Liver (tissue), 8 donors: ENCODE measurements at regions not wholly inside any gene's neighbourhood (a gene's known extent, or its start where the extent isn't known, plus 50 kb on each side); places are given as distances from the start of the nearest gene placed in this dataset.

ENCODE experiments used
- DNase-seq: peaks from one replicate; pipeline ENCODE4 v3.0.0-alpha.2; 2017; ENCODE audit warnings: low spot score
- H3K27ac ChIP-seq, 2 donors: one replicate each; pipeline ENCODE4 v1.7.0; 2013; ENCODE audit warnings: inconsistent platforms in 2 of 2, low read length in 2 of 2, control low read depth in 1 of 2, low read depth in 1 of 2, mild to moderate bottlenecking in 1 of 2
- H3K27me3 ChIP-seq, 4 donors: one replicate each; pipeline versions ENCODE4 v1.6.1 to v1.7.0; 2013; ENCODE audit warnings: low read length in 3 of 4, inconsistent platforms in 1 of 4, mild to moderate bottlenecking in 1 of 4, moderate library complexity in 1 of 4; ENCODE audit not compliant: control insufficient read depth in 4 of 4, insufficient read depth in 4 of 4
- H3K36me3 ChIP-seq, 4 donors: one replicate each; pipeline versions ENCODE4 v1.6.1 to v1.7.0; 2013; ENCODE audit warnings: low read length in 3 of 4, mild to moderate bottlenecking in 3 of 4, low read depth in 1 of 4, moderate library complexity in 1 of 4; ENCODE audit not compliant: control insufficient read depth in 4 of 4, insufficient read depth in 3 of 4
- H3K4me1 ChIP-seq, 4 donors: one replicate each; pipeline versions ENCODE4 v1.6.1 to v1.7.0; 2013; ENCODE audit warnings: low read length in 3 of 4, mild to moderate bottlenecking in 3 of 4, moderate library complexity in 1 of 4; ENCODE audit not compliant: control insufficient read depth in 4 of 4, insufficient read depth in 4 of 4
- H3K4me3 ChIP-seq, 3 donors: one replicate each; pipeline versions ENCODE4 v1.6.1 to v1.7.0; 2013; ENCODE audit warnings: low read length in 3 of 3, control low read depth in 1 of 3, low read depth in 1 of 3, mild to moderate bottlenecking in 1 of 3
- H3K9ac ChIP-seq, 2 donors: one replicate each; pipeline ENCODE4 v1.7.0; 2013; ENCODE audit warnings: low read length in 2 of 2, mild to moderate bottlenecking in 2 of 2, moderate library complexity in 2 of 2, control low read depth in 1 of 2, low read depth in 1 of 2
- H3K9me3 ChIP-seq, 4 donors: one replicate each; pipeline versions ENCODE4 v1.6.1 to v1.7.0; 2013; ENCODE audit warnings: low read length in 3 of 4; ENCODE audit not compliant: control insufficient read depth in 4 of 4
- ATF3 ChIP-seq: IDR thresholded peaks from 2 replicates; pipeline ENCODE4 v1.6.1; 2016; ENCODE audit warnings: antibody characterized with exemption
- CTCF ChIP-seq: fragments of 150-350 bp; IDR thresholded peaks from 2 replicates; pipeline ENCODE4 v1.5.1; 2017; ENCODE audit warnings: improper control_type of control experiment, low read depth, low read length; ENCODE audit not compliant: missing input control
- EGR1 ChIP-seq, 2 donors: IDR thresholded peaks; 2 replicates each; pipeline ENCODE4 v1.6.1; 2016 to 2018; ENCODE audit warnings: antibody characterized with exemption in 2 of 2, low read depth in 2 of 2
- FOXA1 ChIP-seq: IDR thresholded peaks from 2 replicates; pipeline ENCODE4 v1.6.1; 2016; ENCODE audit warnings: antibody characterized with exemption
- GABPA ChIP-seq, 2 donors: IDR thresholded peaks in 1 of 2; conservative IDR thresholded peaks in 1 of 2; 2 replicates each; pipeline ENCODE4 v1.6.1; 2016; ENCODE audit warnings: antibody characterized with exemption in 2 of 2, mild to moderate bottlenecking in 1 of 2, moderate library complexity in 1 of 2
- HNF4A ChIP-seq, 2 donors: conservative IDR thresholded peaks; 2 replicates each; pipeline ENCODE4 v1.6.1; 2016; ENCODE audit warnings: antibody characterized with exemption in 2 of 2, mild to moderate bottlenecking in 2 of 2
- HNF4G ChIP-seq: IDR thresholded peaks from 2 replicates; pipeline ENCODE4 v1.6.1; 2016; ENCODE audit warnings: antibody characterized with exemption
- MAX ChIP-seq: IDR thresholded peaks from 2 replicates; pipeline ENCODE4 v1.6.1; 2016; ENCODE audit warnings: antibody characterized with exemption
- NR2F2 ChIP-seq: IDR thresholded peaks from 2 replicates; pipeline ENCODE4 v1.6.1; 2016; ENCODE audit warnings: antibody characterized with exemption
- REST ChIP-seq: IDR thresholded peaks from 2 replicates; pipeline ENCODE4 v1.6.1; 2016; ENCODE audit warnings: antibody characterized with exemption, mild to moderate bottlenecking
- RXRA ChIP-seq, 2 donors: IDR thresholded peaks; 2 replicates each; pipeline ENCODE4 v1.6.1; 2017 to 2018; ENCODE audit warnings: antibody characterized with exemption in 2 of 2, mild to moderate bottlenecking in 1 of 2
- SP1 ChIP-seq: IDR thresholded peaks from 2 replicates; pipeline ENCODE4 v1.6.1; 2018; ENCODE audit warnings: antibody characterized with exemption, mild to moderate bottlenecking
- TAF1 ChIP-seq: conservative IDR thresholded peaks from 2 replicates; pipeline ENCODE4 v1.6.1; 2016; ENCODE audit warnings: antibody characterized with exemption, mild to moderate bottlenecking
- YY1 ChIP-seq: IDR thresholded peaks from 2 replicates; pipeline ENCODE4 v1.6.1; 2016; ENCODE audit warnings: antibody characterized with exemption, mild to moderate bottlenecking
- ZBTB33 ChIP-seq: IDR thresholded peaks from 2 replicates; pipeline ENCODE4 v1.6.1; 2016; ENCODE audit warnings: antibody characterized with exemption
- WGBS: extraction: QIAGEN DNeasy Blood & Tissue Kit; methylation state at CpG from one replicate; pipeline ENCODE4 v1.1.7; 2013; 5-methylcytosine and 5-hydroxymethylcytosine counted together
- donor health status: healthy.
- donor health status: healthy.
- donor health status: healthy.
- donor health status: healthy.
- donor health status: healthy.

- 74% methylated on average over 7 of the region's 7 CpGs for WGBS
These were observed 687.4 kb upstream of the SEMA6A start for GRCh38 chr5:117261948-117262571.

GRCh38 chr5:117255211-117256027, 680.8 kb upstream of the SEMA6A start:
- no peak overlapping the region for H3K9ac ChIP-seq
- no peaks in the 10 kb centered on the region for H3K9me3 ChIP-seq
- H3K4me1 ChIP-seq, result peaks cover 0 to 1% (median 0%) of the 10 kb centered on the region in 4 donors
- H3K4me3 ChIP-seq, result no peak overlapping the region
- 74% methylated on average over 10 of the region's 10 CpGs for WGBS
- DNase-seq, result no peak
- H3K27me3 ChIP-seq, result no peaks in the 10 kb centered on the region
- H3K27ac ChIP-seq, result no peak overlapping the region
- H3K36me3 ChIP-seq, result no peaks in the 10 kb centered on the region
- TF ChIP-seq EGR1 (IDR thresholded peaks at IDR 0.05; ENCODE audit: low read depth in 2 of 2), result no peak
- no peak for TF ChIP-seq HNF4G
- TF ChIP-seq RXRA (IDR thresholded peaks at IDR 0.05), result no peak
- TF ChIP-seq CTCF, result no peak
- no peak for TF ChIP-seq YY1
- no peak for TF ChIP-seq ATF3
- no peak for TF ChIP-seq ZBTB33
- no peak for TF ChIP-seq NR2F2
- TF ChIP-seq MAX, result no peak
- TF ChIP-seq SP1, result no peak
- no peak for TF ChIP-seq REST
- TF ChIP-seq TAF1, result no peak
- no peak for TF ChIP-seq GABPA (IDR thresholded peaks at IDR 0.05 in 1 of 2, conservative IDR thresholded peaks at IDR 0.05 in 1 of 2)
- TF ChIP-seq FOXA1, result no peak
- TF ChIP-seq HNF4A (conservative IDR thresholded peaks at IDR 0.05), result no peak

More at GRCh38 chr5:117261948-117262571, 687.4 kb upstream of the SEMA6A start:
- no peak overlapping the region for H3K27ac ChIP-seq
- no peak overlapping the region for H3K4me3 ChIP-seq
- no peaks in the 10 kb centered on the region for H3K4me1 ChIP-seq
- H3K27me3 ChIP-seq, result no peaks in the 10 kb centered on the region
- H3K9ac ChIP-seq, result no peak overlapping the region
- no peaks in the 10 kb centered on the region for H3K36me3 ChIP-seq
- DNase-seq, result no peak
- no peak for TF ChIP-seq FOXA1
- TF ChIP-seq HNF4G, result no peak
- TF ChIP-seq ATF3, result no peak
- no peak for TF ChIP-seq CTCF
- TF ChIP-seq HNF4A (conservative IDR thresholded peaks at IDR 0.05), result no peak
- H3K9me3 ChIP-seq, result no peaks in the 10 kb centered on the region
